IMR-90 (cell line): ENCODE measurements at regions not wholly inside any gene's neighbourhood (a gene's known extent, or its start where the extent isn't known, plus 50 kb on each side); places are given as distances from the start of the nearest gene placed in this dataset.

ENCODE experiments used
- ATAC-seq: fragments of 200-7000 bp; cut with Tn5 transposase; 2 replicates; pipeline ENCODE4 v1.9.1; 2020; ENCODE audit warnings: low read depth, mild to moderate bottlenecking, moderate library complexity
- BruUV-seq: library from RNA; stranded (reverse); fragments of 400-500 nt; replicated peaks from 2 replicates; lab custom pipeline; 2021; lab: Mats Ljungman, UMichigan
- CTCF ChIA-PET: fragments of 300-600 bp; formaldehyde crosslinking; extraction: SDS; loops from one replicate; lab custom pipeline; 2021; ENCODE audit warnings: antibody characterized with exemption; lab: Yijun Ruan, JAX
- POLR2A ChIA-PET: fragments of 300-600 bp; sonication (Branson Sonifier 250); formaldehyde crosslinking; loops from one replicate; lab custom pipeline; 2022; ENCODE audit warnings: antibody characterized with exemption; ENCODE audit not compliant: unreplicated experiment; lab: Charles Lee
- DNase-seq: peaks from one replicate; pipeline ENCODE4 v3.0.0; 2013
- H2AFZ ChIP-seq: replicated peaks from 2 replicates; pipeline ENCODE3; 2013; ENCODE audit warnings: low read length, mild to moderate bottlenecking; ENCODE audit not compliant: poor library complexity
- H2AK5ac ChIP-seq: 2 replicates; pipeline ENCODE4 v1.6.1; 2013; ENCODE audit warnings: low read depth, low read length, inconsistent platforms
- H2AK9ac ChIP-seq: replicated peaks from 2 replicates; pipeline ENCODE3; 2013; ENCODE audit warnings: mild to moderate bottlenecking, low read depth, low read length, moderate library complexity; ENCODE audit not compliant: poor library complexity
- H2BK120ac ChIP-seq: 2 replicates; pipeline ENCODE4 v1.6.1; 2013; ENCODE audit warnings: low read depth, low read length, inconsistent platforms
- H2BK15ac ChIP-seq: 3 replicates; pipeline ENCODE4 v1.6.1; 2013; ENCODE audit warnings: low read depth, low read length, inconsistent platforms
- H2BK20ac ChIP-seq: 2 replicates; pipeline ENCODE4 v1.6.1; 2013; ENCODE audit warnings: low read depth, mild to moderate bottlenecking, inconsistent platforms, low read length, moderate library complexity
- H2BK5ac ChIP-seq: 2 replicates; pipeline ENCODE4 v1.6.1; 2013; ENCODE audit warnings: mild to moderate bottlenecking, low read depth, low read length, inconsistent platforms; ENCODE audit not compliant: poor library complexity, severe bottlenecking
- H3K14ac ChIP-seq: replicated peaks from 2 replicates; pipeline ENCODE4 v1.6.1; 2013; ENCODE audit warnings: low read depth, low read length, inconsistent platforms
- H3K18ac ChIP-seq: 2 replicates; pipeline ENCODE4 v1.6.1; 2013; ENCODE audit warnings: low read depth, low read length, control low read depth
- H3K23ac ChIP-seq: 2 replicates; pipeline ENCODE4 v1.6.1; 2013; ENCODE audit warnings: low read depth, low read length, inconsistent platforms
- H3K27ac ChIP-seq: 2 replicates; pipeline ENCODE4 v1.5.1; 2013; ENCODE audit warnings: mild to moderate bottlenecking, control low read depth, low read length; ENCODE audit not compliant: insufficient read depth
- H3K27me3 ChIP-seq: 2 replicates; pipeline ENCODE4 v1.6.1; 2013; ENCODE audit warnings: low read length; ENCODE audit not compliant: control insufficient read depth, insufficient read depth
- H3K36me3 ChIP-seq: 2 replicates; pipeline ENCODE4 v1.6.1; 2013; ENCODE audit warnings: low read length, mixed read lengths; ENCODE audit not compliant: control insufficient read depth, insufficient read depth
- H3K4ac ChIP-seq: 2 replicates; pipeline ENCODE4 v1.6.1; 2013; ENCODE audit warnings: low read depth, low read length, inconsistent platforms
- H3K4me1 ChIP-seq: 2 replicates; pipeline ENCODE4 v1.6.1; 2013; ENCODE audit warnings: low read length, mixed read lengths; ENCODE audit not compliant: control insufficient read depth, insufficient read depth
- H3K4me2 ChIP-seq: 2 replicates; pipeline ENCODE4 v1.6.1; 2013; ENCODE audit warnings: low read depth, mild to moderate bottlenecking, control low read depth, low read length, moderate library complexity
- H3K4me3 ChIP-seq: 2 replicates; pipeline ENCODE4 v1.5.1; 2013; ENCODE audit warnings: low read depth, mild to moderate bottlenecking, control low read depth, low read length, moderate library complexity; ENCODE audit not compliant: insufficient read depth
- H3K56ac ChIP-seq: 2 replicates; pipeline ENCODE4 v1.6.1; 2013; ENCODE audit warnings: low read length, inconsistent platforms; ENCODE audit not compliant: insufficient read depth; ENCODE audit errors: extremely low read depth
- H3K79me1 ChIP-seq, 2 experiments: 2 replicates each; pipeline ENCODE4 v1.6.1; 2013; ENCODE audit warnings: low read length in 2 of 2, inconsistent platforms in 1 of 2, low read depth in 1 of 2
- H3K9ac ChIP-seq: 2 replicates; pipeline ENCODE4 v1.6.1; 2013; ENCODE audit warnings: low read depth, low read length, control low read depth
- H3K9me1 ChIP-seq: 2 replicates; pipeline ENCODE4 v1.6.1; 2013; ENCODE audit warnings: low read length, inconsistent platforms; ENCODE audit not compliant: insufficient read depth
- H3K9me3 ChIP-seq: 2 replicates; pipeline ENCODE4 v1.6.1; 2013; ENCODE audit warnings: low read length; ENCODE audit not compliant: control insufficient read depth, insufficient read depth
- H4K20me1 ChIP-seq: 2 replicates; pipeline ENCODE4 v1.6.1; 2013; ENCODE audit warnings: low read length, inconsistent platforms; ENCODE audit not compliant: insufficient read depth
- H4K5ac ChIP-seq: 2 replicates; pipeline ENCODE4 v1.6.1; 2013; ENCODE audit warnings: mild to moderate bottlenecking, low read depth, low read length, control low read depth
- H4K8ac ChIP-seq, 2 experiments: 2 replicates each; pipeline ENCODE4 v1.6.1; 2013; ENCODE audit warnings: low read depth in 2 of 2, low read length in 2 of 2, control low read depth in 1 of 2, inconsistent platforms in 1 of 2
- H4K91ac ChIP-seq: 2 replicates; pipeline ENCODE4 v1.6.1; 2013; ENCODE audit warnings: low read depth, low read length, inconsistent platforms; ENCODE audit not compliant: insufficient read depth
- BHLHE40 ChIP-seq: fragments of 150-350 bp; IDR thresholded peaks from 2 replicates; pipeline ENCODE4 v1.6.1; 2016; ENCODE audit warnings: mild to moderate bottlenecking, low read depth, low read length
- CEBPB ChIP-seq: IDR thresholded peaks from 2 replicates; pipeline ENCODE4 v1.6.1; 2012; ENCODE audit warnings: low read depth, low read length, improper control_type of control experiment
- CHD1 ChIP-seq: IDR thresholded peaks from 2 replicates; pipeline ENCODE4 v1.6.1; 2012; ENCODE audit warnings: low read depth, low read length, improper control_type of control experiment
- CTCF ChIP-seq: conservative IDR thresholded peaks from 2 replicates; pipeline ENCODE4 v1.5.1; 2012; ENCODE audit warnings: mild to moderate bottlenecking, low read depth, low read length, improper control_type of control experiment
- FOS ChIP-seq: fragments of 150-350 bp; IDR thresholded peaks from 2 replicates; pipeline ENCODE4 v1.6.1; 2016; ENCODE audit warnings: low read depth, low read length
- MAZ ChIP-seq: IDR thresholded peaks from 2 replicates; pipeline ENCODE4 v1.6.1; 2012; ENCODE audit warnings: low read depth, mild to moderate bottlenecking, low read length, improper control_type of control experiment, moderate library complexity, borderline replicate concordance
- MXI1 ChIP-seq: IDR thresholded peaks from 2 replicates; pipeline ENCODE4 v1.6.1; 2012; ENCODE audit warnings: low read depth, mild to moderate bottlenecking, low read length, moderate library complexity, borderline replicate concordance
- NFE2L2 ChIP-seq: fragments of 150-350 bp; IDR thresholded peaks from 2 replicates; pipeline ENCODE4 v1.6.1; 2016; ENCODE audit warnings: low read depth, mild to moderate bottlenecking, low read length
- POLR2A ChIP-seq: IDR thresholded peaks from 2 replicates; pipeline ENCODE4 v1.6.1; 2012; ENCODE audit warnings: mild to moderate bottlenecking, low read depth, low read length
- RAD21 ChIP-seq: IDR thresholded peaks from 2 replicates; pipeline ENCODE4 v1.6.1; 2012; ENCODE audit warnings: low read length, improper control_type of control experiment
- RCOR1 ChIP-seq: IDR thresholded peaks from 2 replicates; pipeline ENCODE4 v1.6.1; 2012; ENCODE audit warnings: mild to moderate bottlenecking, low read length, improper control_type of control experiment; ENCODE audit not compliant: insufficient replicate concordance
- RFX5 ChIP-seq: IDR thresholded peaks from 2 replicates; pipeline ENCODE4 v1.8.0; 2012; ENCODE audit warnings: low read depth, mild to moderate bottlenecking, low read length, moderate library complexity
- SMC3 ChIP-seq: fragments of 150-350 bp; IDR thresholded peaks from 2 replicates; pipeline ENCODE4 v1.6.1; 2016; ENCODE audit warnings: low read depth, mild to moderate bottlenecking, antibody characterized with exemption, low read length, moderate library complexity
- USF2 ChIP-seq: fragments of 150-350 bp; IDR thresholded peaks from 2 replicates; pipeline ENCODE4 v1.6.1; 2017; ENCODE audit warnings: mild to moderate bottlenecking, antibody characterized with exemption, low read length, low read depth
- WGBS, 2 experiments: methylation state at CpG; one replicate each; pipeline versions ENCODE4 v1.1.5 to v1.1.7; 2013; ENCODE audit warnings: missing lambda C conversion rate in 2 of 2; ENCODE audit not compliant: insufficient read length in 1 of 2; ENCODE audit errors: extremely low coverage in 2 of 2; 5-methylcytosine and 5-hydroxymethylcytosine counted together
- dilution Hi-C: fragments of 300-500 bp; cut with HindIII; formaldehyde crosslinking; loops from one replicate; pipeline ENCODE4 v1.14.3; 2018; ENCODE audit warnings: low sequenced_read_pairs; ENCODE audit not compliant: unreplicated experiment
- in situ Hi-C: fragments of 300-500 bp; cut with MboI; formaldehyde crosslinking; loops from 3 replicates; pipeline ENCODE4 v1.14.3; 2019; ENCODE audit warnings: low sequenced_read_pairs, inconsistent platforms, mixed read lengths
- intact Hi-C: fragments of 100-400 bp; cut with micrococcal nuclease; formaldehyde crosslinking; loops from 2 replicates; pipeline ENCODE4 v1.10.0; 2022
- TF ChIP-seq, protein P1 (sequence below): fragments of 150-350 bp; IDR thresholded peaks from 2 replicates; pipeline ENCODE4 v1.6.1; 2016; ENCODE audit warnings: low read depth, mild to moderate bottlenecking, low read length, moderate library complexity, borderline replicate concordance

- Histone ChIP-seq H3K27me3 (no peaks in the 10 kb centered on the region), H2AK5ac (no peak overlapping the region), H4K20me1 (no peaks in the 10 kb centered on the region), H3K56ac (no peak overlapping the region), H2BK120ac (no peak overlapping the region), H3K18ac (no peak overlapping the region), H3K4me1 (no peaks in the 10 kb centered on the region), H3K9ac (no peak overlapping the region), H4K91ac (no peak overlapping the region), H4K8ac (no peak overlapping the region), H3K36me3 (no peaks in the 10 kb centered on the region), H3K4ac (no peak overlapping the region), H3K4me2 (no peak overlapping the region), H3K27ac (no peak overlapping the region), H2AFZ (no peak overlapping the region), H2BK15ac (no peak overlapping the region), H2BK5ac (no peak overlapping the region), H3K23ac (no peak overlapping the region), H2BK20ac (no peak overlapping the region), H3K9me1 (no peaks in the 10 kb centered on the region), H4K5ac (no peak overlapping the region), H2AK9ac (no peak overlapping the region), H3K4me3 (no peak overlapping the region), H3K79me1 (no peaks in the 10 kb centered on the region), H3K14ac (no peak overlapping the region), H3K9me3 (peaks cover 33% of the 10 kb centered on the region)
- no peak for ATAC-seq
- intact Hi-C loops: no loop called here
- DNase-seq: no peak
- WGBS, 2 experiments: 53% methylated on average over 7 of the region's 11 CpGs; no CpG with 5 or more reads in 1 of the 2 experiments
- TF ChIP-seq CEBPB (no peak), CHD1 (no peak), RFX5 (no peak), SMC3 (no peak), MXI1 (no peak), RAD21 (no peak), MAZ (no peak), CTCF (no peak), BHLHE40 (no peak), NFE2L2 (no peak), USF2 (no peak), FOS (no peak), RCOR1 (no peak), POLR2A (no peak)
- TF ChIP-seq, protein P1, sequence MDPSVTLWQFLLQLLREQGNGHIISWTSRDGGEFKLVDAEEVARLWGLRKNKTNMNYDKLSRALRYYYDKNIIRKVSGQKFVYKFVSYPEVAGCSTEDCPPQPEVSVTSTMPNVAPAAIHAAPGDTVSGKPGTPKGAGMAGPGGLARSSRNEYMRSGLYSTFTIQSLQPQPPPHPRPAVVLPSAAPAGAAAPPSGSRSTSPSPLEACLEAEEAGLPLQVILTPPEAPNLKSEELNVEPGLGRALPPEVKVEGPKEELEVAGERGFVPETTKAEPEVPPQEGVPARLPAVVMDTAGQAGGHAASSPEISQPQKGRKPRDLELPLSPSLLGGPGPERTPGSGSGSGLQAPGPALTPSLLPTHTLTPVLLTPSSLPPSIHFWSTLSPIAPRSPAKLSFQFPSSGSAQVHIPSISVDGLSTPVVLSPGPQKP: no peak
- dilution Hi-C loops: no loop called here
- in situ Hi-C loops: no loop called here
- no TSS peak for BruUV-seq
- POLR2A ChIA-PET: no interaction called here
- CTCF ChIA-PET: no interaction called here
Observed at GRCh38 chr10:128528781-128529180, 402.6 kb upstream of the MKI67 start.
